SU-DHL-6 (cell line): ENCODE measurements at regions not wholly inside any gene's neighbourhood (a gene's known extent, or its start where the extent isn't known, plus 50 kb on each side); places are given as distances from the start of the nearest gene placed in this dataset.

Source experiments
- CTCF ChIP-seq: fragments of 200-600 bp; sonication (generic); IDR thresholded peaks from one replicate; pipeline ENCODE4 v1.5.1; 2017; ENCODE audit warnings: antibody characterized with exemption, mild to moderate bottlenecking, low read length, moderate library complexity; ENCODE audit not compliant: insufficient read depth, poor library complexity, severe bottlenecking
- EZH2phosphoT487 ChIP-seq: fragments of 200-600 bp; sonication (generic), shearing (Covaris generic); conservative IDR thresholded peaks from 2 replicates; pipeline ENCODE4 v1.6.1; 2018; ENCODE audit warnings: mild to moderate bottlenecking, antibody characterized with exemption, low read length, moderate library complexity, mixed read lengths

- TF ChIP-seq CTCF (no peak), EZH2phosphoT487 (no peak)
Observed at GRCh38 chr6:4603291-4603690, 172.9 kb upstream of the CDYL start.
